Upper lobe of left lung (tissue), 6 donors: ENCODE measurements at regions not wholly inside any gene's neighbourhood (a gene's known extent, or its start where the extent isn't known, plus 50 kb on each side); places are given as distances from the start of the nearest gene placed in this dataset.

Experiments used
- ATAC-seq, 2 donors: fragments of 200-7000 bp; cut with Tn5 transposase; one replicate each; pipeline ENCODE4 v1.9.1; 2022; ENCODE audit warnings: mild to moderate bottlenecking in 2 of 2, moderate library complexity in 2 of 2; ENCODE audit not compliant: low FRiP score in 2 of 2
- DNase-seq, 2 donors: peaks; one replicate each; pipeline ENCODE4 v3.0.0-alpha.2; 2019 to 2020
- H3K27ac ChIP-seq, 4 donors: fragments of 200-600 bp; sonication (generic); one replicate each; pipeline ENCODE4 v1.5.1; 2016 to 2019
- H3K27me3 ChIP-seq, 4 donors: fragments of 200-600 bp; sonication (generic); one replicate each; pipeline ENCODE4 v1.5.1; 2017 to 2019
- H3K36me3 ChIP-seq, 4 donors: fragments of 200-600 bp; sonication (generic); one replicate each; pipeline ENCODE4 v1.5.1; 2016 to 2019
- H3K4me1 ChIP-seq, 4 donors: fragments of 200-600 bp; sonication (generic); one replicate each; pipeline ENCODE4 v1.5.1; 2018 to 2019
- H3K4me3 ChIP-seq, 4 donors: fragments of 200-600 bp; sonication (generic); one replicate each; pipeline ENCODE4 v1.5.1; 2017 to 2019; ENCODE audit warnings: mild to moderate bottlenecking in 2 of 4, moderate library complexity in 1 of 4
- H3K9me3 ChIP-seq, 4 donors: fragments of 200-600 bp; sonication (generic); one replicate each; pipeline ENCODE4 v1.5.1; 2018 to 2019
- EP300 ChIP-seq, 4 donors: sonication (generic); formaldehyde crosslinking; IDR thresholded peaks; one replicate each; pipeline ENCODE4 v1.5.1; 2017; ENCODE audit warnings: antibody characterized with exemption in 4 of 4, control low read depth in 2 of 4
- POLR2A ChIP-seq, 4 donors: fragments of 450-650 bp; IDR thresholded peaks; one replicate each; pipeline ENCODE4 v1.5.1; 2016 to 2017; ENCODE audit warnings: antibody characterized with exemption in 4 of 4, mild to moderate bottlenecking in 2 of 4
- POLR2AphosphoS5 ChIP-seq, 2 donors: sonication (generic); formaldehyde crosslinking; IDR thresholded peaks; one replicate each; pipeline ENCODE4 v1.5.1; 2017; ENCODE audit warnings: antibody characterized with exemption in 2 of 2
- WGBS, 2 donors: methylation state at CpG; one replicate each; pipeline ENCODE4 v1.1.5; 2017 to 2018; 5-methylcytosine and 5-hydroxymethylcytosine counted together
- TF ChIP-seq, protein P1 (sequence below), 6 experiments: fragments of 450-650 bp in 4 of 6; fragments of 200-600 bp in 2 of 6; sonication (generic) in 2 of 6; IDR thresholded peaks; one replicate each; pipeline ENCODE4 v1.5.1; 2016 to 2019; ENCODE audit warnings: antibody characterized with exemption in 6 of 6
- donor health status: DM: no; HTN: no; CAD: no; lungs with moderate emphysema.
- donor health status: DM: no; HTN: yes; CAD: no; lungs with severe emphysema.

DNA sequence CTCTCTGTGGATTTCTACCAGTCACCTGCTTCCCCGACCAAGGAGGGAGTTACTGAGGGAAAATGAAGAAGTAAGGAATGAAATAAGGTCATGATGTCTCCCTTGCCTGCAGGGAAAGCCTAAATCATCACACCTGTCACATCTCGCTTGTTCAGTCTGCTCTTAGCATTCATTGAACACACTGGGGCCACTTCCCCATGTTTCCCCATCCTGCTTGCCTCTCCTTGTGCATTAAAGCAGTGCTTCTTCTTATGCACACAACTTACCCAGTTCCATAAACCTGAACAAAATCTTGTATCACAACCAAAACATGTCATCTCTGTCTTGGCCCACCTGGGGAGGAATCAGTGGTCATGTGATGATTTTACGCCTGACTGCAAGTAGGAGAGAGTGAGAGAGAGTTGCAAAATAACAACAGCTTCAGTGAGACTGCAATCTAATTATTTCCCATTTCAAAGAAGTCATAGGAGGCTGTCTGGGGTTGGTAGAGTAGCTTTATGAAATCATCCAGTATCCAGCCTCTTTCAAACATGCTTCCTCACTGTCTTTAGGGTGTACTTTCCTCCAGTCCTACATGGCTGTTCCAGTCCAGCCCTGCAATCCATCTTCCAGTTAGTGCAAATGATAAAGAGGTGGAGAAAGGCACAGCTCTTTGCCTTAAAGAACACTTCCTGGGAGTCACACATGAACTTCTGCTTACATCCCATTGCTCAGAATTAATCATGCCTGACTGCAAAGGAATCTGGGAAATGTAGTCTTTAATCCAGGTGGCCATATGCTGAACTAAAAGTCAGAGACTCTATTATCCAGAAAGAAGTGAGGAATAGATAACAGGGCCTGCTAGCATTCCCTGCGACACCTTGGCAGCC is 220.1 kb downstream of the HAUS1 start:
- 86 to 88% methylated on average over 4 of the region's 4 CpGs for WGBS, 2 donors
- Histone ChIP-seq H3K27ac (no peak overlapping the region), H3K4me1 (no peaks in the 10 kb centered on the region), H3K27me3 (no peaks in the 10 kb centered on the region), H3K4me3 (no peak overlapping the region), H3K36me3 (no peaks in the 10 kb centered on the region), H3K9me3 (no peaks in the 10 kb centered on the region)
- TF ChIP-seq POLR2AphosphoS5 (IDR thresholded peaks at IDR 0.05) (no peak), EP300 (IDR thresholded peaks at IDR 0.05) (no peak), POLR2A (IDR thresholded peaks at IDR 0.05) (no peak)
- TF ChIP-seq, protein P1, sequence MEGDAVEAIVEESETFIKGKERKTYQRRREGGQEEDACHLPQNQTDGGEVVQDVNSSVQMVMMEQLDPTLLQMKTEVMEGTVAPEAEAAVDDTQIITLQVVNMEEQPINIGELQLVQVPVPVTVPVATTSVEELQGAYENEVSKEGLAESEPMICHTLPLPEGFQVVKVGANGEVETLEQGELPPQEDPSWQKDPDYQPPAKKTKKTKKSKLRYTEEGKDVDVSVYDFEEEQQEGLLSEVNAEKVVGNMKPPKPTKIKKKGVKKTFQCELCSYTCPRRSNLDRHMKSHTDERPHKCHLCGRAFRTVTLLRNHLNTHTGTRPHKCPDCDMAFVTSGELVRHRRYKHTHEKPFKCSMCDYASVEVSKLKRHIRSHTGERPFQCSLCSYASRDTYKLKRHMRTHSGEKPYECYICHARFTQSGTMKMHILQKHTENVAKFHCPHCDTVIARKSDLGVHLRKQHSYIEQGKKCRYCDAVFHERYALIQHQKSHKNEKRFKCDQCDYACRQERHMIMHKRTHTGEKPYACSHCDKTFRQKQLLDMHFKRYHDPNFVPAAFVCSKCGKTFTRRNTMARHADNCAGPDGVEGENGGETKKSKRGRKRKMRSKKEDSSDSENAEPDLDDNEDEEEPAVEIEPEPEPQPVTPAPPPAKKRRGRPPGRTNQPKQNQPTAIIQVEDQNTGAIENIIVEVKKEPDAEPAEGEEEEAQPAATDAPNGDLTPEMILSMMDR (IDR thresholded peaks at IDR 0.05), result no peak
- no peak for DNase-seq
- ATAC-seq, result peak in 1 of 2 donors; percentile 79

GRCh38 chr18:46325895-46326294 is 221.7 kb downstream of the HAUS1 start:
- no peak overlapping the region for H3K27ac ChIP-seq
- no peaks in the 10 kb centered on the region for H3K9me3 ChIP-seq
- no peaks in the 10 kb centered on the region for H3K36me3 ChIP-seq
- DNase-seq (no peak), ATAC-seq (no peak)
- no peaks in the 10 kb centered on the region for H3K4me1 ChIP-seq
- H3K4me3 ChIP-seq, result no peak overlapping the region
- TF ChIP-seq EP300 (IDR thresholded peaks at IDR 0.05) (no peak), POLR2A (IDR thresholded peaks at IDR 0.05) (no peak), POLR2AphosphoS5 (IDR thresholded peaks at IDR 0.05) (no peak)
- TF ChIP-seq, protein P1 (IDR thresholded peaks at IDR 0.05), result no peak
- WGBS, 2 donors, result 89 to 91% methylated on average over 12 of the region's 12 CpGs
- no peaks in the 10 kb centered on the region for H3K27me3 ChIP-seq

DNA sequence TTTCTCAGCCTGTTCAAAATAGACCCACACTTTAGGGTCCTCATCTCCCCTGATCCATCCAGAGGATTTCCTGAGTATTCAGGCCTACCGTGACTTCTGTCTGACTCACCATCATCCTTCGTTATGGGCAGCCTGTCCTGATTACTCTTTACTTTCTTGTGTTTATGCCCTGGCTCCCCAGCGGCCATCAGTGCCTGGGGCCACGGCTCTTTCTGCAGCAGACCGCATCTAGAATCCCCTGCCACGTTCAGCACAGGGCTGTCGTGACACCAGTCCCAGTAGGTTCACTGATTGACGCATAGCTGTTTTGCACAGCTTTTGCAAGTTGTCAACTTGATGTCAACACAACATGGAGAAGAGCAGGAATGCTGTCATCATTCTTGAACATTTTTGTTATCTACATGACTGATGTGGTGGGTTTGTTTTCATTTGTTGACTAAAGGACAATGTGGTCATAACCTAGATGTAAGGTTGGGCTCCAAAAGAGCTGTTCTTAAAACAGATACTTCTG is 225.6 kb downstream of the HAUS1 start:
- H3K27ac ChIP-seq, result no peak overlapping the region
- peaks cover 6 to 19% (median 11%) of the 10 kb centered on the region in 4 donors for H3K4me1 ChIP-seq
- no peak overlapping the region for H3K4me3 ChIP-seq
- ATAC-seq (no peak), DNase-seq (no peak)
- no peaks in the 10 kb centered on the region for H3K9me3 ChIP-seq
- peaks cover 0 to 6% (median 3%) of the 10 kb centered on the region in 4 donors for H3K27me3 ChIP-seq
- WGBS, 2 donors, result 84 to 93% methylated on average over 8 of the region's 8 CpGs
- H3K36me3 ChIP-seq, result no peaks in the 10 kb centered on the region
- TF ChIP-seq POLR2AphosphoS5 (IDR thresholded peaks at IDR 0.05) (no peak), EP300 (IDR thresholded peaks at IDR 0.05) (no peak), POLR2A (IDR thresholded peaks at IDR 0.05) (no peak)

- no peak for ATAC-seq
- Histone ChIP-seq H3K36me3 (no peaks in the 10 kb centered on the region), H3K9me3 (no peaks in the 10 kb centered on the region), H3K4me1 (peaks cover 18 to 34% (median 21%) of the 10 kb centered on the region in 4 donors), H3K27ac (no peak overlapping the region), H3K27me3 (peaks cover 0 to 10% (median 3%) of the 10 kb centered on the region in 4 donors), H3K4me3 (no peak overlapping the region)
- TF ChIP-seq, protein P1 (IDR thresholded peaks at IDR 0.05), result no peak
- TF ChIP-seq POLR2AphosphoS5 (IDR thresholded peaks at IDR 0.05) (no peak), POLR2A (IDR thresholded peaks at IDR 0.05) (no peak), EP300 (IDR thresholded peaks at IDR 0.05) (no peak)
- WGBS, 2 donors, result 95 to 97% methylated on average over 1 of the region's 1 CpG
- DNase-seq, result no peak
Observed at GRCh38 chr18:46331316-46331715, 227.1 kb downstream of the HAUS1 start.

- ATAC-seq (no peak), DNase-seq (no peak)
- TF ChIP-seq POLR2A (IDR thresholded peaks at IDR 0.05) (no peak), EP300 (IDR thresholded peaks at IDR 0.05) (no peak), POLR2AphosphoS5 (IDR thresholded peaks at IDR 0.05) (no peak)
- TF ChIP-seq, protein P1 (IDR thresholded peaks at IDR 0.05), result no peak
- Histone ChIP-seq H3K27me3 (peaks cover 0 to 10% (median 3%) of the 10 kb centered on the region in 4 donors), H3K27ac (no peak overlapping the region), H3K36me3 (no peaks in the 10 kb centered on the region), H3K4me3 (no peak overlapping the region), H3K9me3 (no peaks in the 10 kb centered on the region), H3K4me1 (peaks cover 18 to 41% (median 22%) of the 10 kb centered on the region in 4 donors)
- WGBS, 2 donors, result 82 to 87% methylated on average over 6 of the region's 6 CpGs
Observed at GRCh38 chr18:46332286-46332801, 228.2 kb downstream of the HAUS1 start.
